ENCODE measurements at regions not wholly inside any gene's neighbourhood (a gene's known extent, or its start where the extent isn't known, plus 50 kb on each side); places are given as distances from the start of the nearest gene placed in this dataset.
"Not testable (repeated sequence)": the region's sequence is repeated elsewhere in the genome, so short reads cannot be mapped to it uniquely, and the experiment has no call there.

GRCh38 chr10:109215291-109216075, 707.8 kb downstream of the XPNPEP1 start:
- Histone ChIP-seq H3K4me1 (no peaks in the 10 kb centered on the region), H3K4me3 (no peak overlapping the region), H3K9me3 (no peaks in the 10 kb centered on the region), H3K36me3 (no peaks in the 10 kb centered on the region), H3K27me3 (no peaks in the 10 kb centered on the region), H3K27ac (no peak overlapping the region), H3K9ac (ENCODE audit: low read depth in 2 of 2, low read length in 2 of 2) (no peak overlapping the region)
- intact Hi-C loops (cut with DNase I): no loop called here
- no peak for DNase-seq
- no peak for TF ChIP-seq CTCF (IDR thresholded peaks at IDR 0.05)

- H3K4me1 ChIP-seq; H3K27me3 ChIP-seq; H3K9ac ChIP-seq (ENCODE audit: low read depth in 2 of 2, low read length in 2 of 2); H3K4me3 ChIP-seq; H3K36me3 ChIP-seq; intact Hi-C loops (cut with DNase I); H3K27ac ChIP-seq; DNase-seq; H3K9me3 ChIP-seq: not testable (repeated sequence)
These were observed 708.4 kb downstream of the XPNPEP1 start for GRCh38 chr10:109214891-109215290.

GRCh38 chr10:109207361-109207760, 716.0 kb downstream of the XPNPEP1 start:
- no peaks in the 10 kb centered on the region for H3K9me3 ChIP-seq
- H3K27ac ChIP-seq: no peak overlapping the region
- no peaks in the 10 kb centered on the region for H3K36me3 ChIP-seq
- no peak for DNase-seq
- intact Hi-C loops (cut with DNase I): no loop called here
- no peaks in the 10 kb centered on the region for H3K27me3 ChIP-seq
- no peaks in the 10 kb centered on the region for H3K4me1 ChIP-seq
- H3K9ac ChIP-seq (ENCODE audit: low read depth in 2 of 2, low read length in 2 of 2): no peak overlapping the region
- TF ChIP-seq CTCF (IDR thresholded peaks at IDR 0.05): no peak
- H3K4me3 ChIP-seq: no peak overlapping the region

GRCh38 chr10:109205929-109206585, 717.3 kb downstream of the XPNPEP1 start:
- no peaks in the 10 kb centered on the region for H3K4me1 ChIP-seq
- H3K27ac ChIP-seq: no peak overlapping the region
- H3K36me3 ChIP-seq: no peaks in the 10 kb centered on the region
- TF ChIP-seq CTCF (IDR thresholded peaks at IDR 0.05): no peak
- no peak overlapping the region for H3K9ac ChIP-seq (ENCODE audit: low read depth in 2 of 2, low read length in 2 of 2)
- no peaks in the 10 kb centered on the region for H3K9me3 ChIP-seq
- intact Hi-C loops (cut with DNase I): no loop called here
- DNase-seq: no peak
- no peak overlapping the region for H3K4me3 ChIP-seq
- H3K27me3 ChIP-seq: no peaks in the 10 kb centered on the region

GRCh38 chr10:109203646-109204353, 719.5 kb downstream of the XPNPEP1 start:
- Histone ChIP-seq H3K4me1 (no peaks in the 10 kb centered on the region), H3K9me3 (no peaks in the 10 kb centered on the region), H3K36me3 (no peaks in the 10 kb centered on the region), H3K9ac (ENCODE audit: low read depth in 2 of 2, low read length in 2 of 2) (no peak overlapping the region), H3K4me3 (no peak overlapping the region), H3K27me3 (no peaks in the 10 kb centered on the region), H3K27ac (no peak overlapping the region)
- intact Hi-C loops (cut with DNase I): no loop called here
- no peak for TF ChIP-seq CTCF (IDR thresholded peaks at IDR 0.05)
- DNase-seq: no peak

All from colonic mucosa (tissue), 4 donors.